PC-3 (cell line): ENCODE measurements at regions not wholly inside any gene's neighbourhood (a gene's known extent, or its start where the extent isn't known, plus 50 kb on each side); places are given as distances from the start of the nearest gene placed in this dataset.

Source experiments
- ATAC-seq: fragments of 200-7000 bp; cut with Tn5 transposase; 2 replicates; pipeline ENCODE4 v1.9.1; 2020; ENCODE audit warnings: mild to moderate bottlenecking, moderate library complexity
- BruUV-seq: library from RNA; stranded (reverse); fragments of 400-500 nt; replicated peaks from 2 replicates; lab custom pipeline; 2021; lab: Mats Ljungman, UMichigan
- CTCF ChIA-PET: fragments of 300-600 bp; sonication (Branson Sonifier 250); formaldehyde crosslinking; loops from one replicate; lab custom pipeline; 2022; ENCODE audit warnings: antibody characterized with exemption; lab: Charles Lee
- POLR2A ChIA-PET: fragments of 300-600 bp; sonication (Branson Sonifier 250); formaldehyde crosslinking; loops from one replicate; lab custom pipeline; 2022; ENCODE audit warnings: antibody characterized with exemption; ENCODE audit not compliant: unreplicated experiment; lab: Charles Lee
- DNase-seq: peaks from one replicate; pipeline ENCODE4 v3.0.0-alpha.2; 2015
- H2AFZ ChIP-seq: fragments of 300-600 bp; sonication (generic); 2 replicates; pipeline ENCODE4 v1.6.0; 2016; ENCODE audit warnings: antibody characterized with exemption, low read length
- H3F3A ChIP-seq: fragments of 300-600 bp; sonication (generic); one replicate; pipeline ENCODE4 v1.6.0; 2017; ENCODE audit warnings: antibody characterized with exemption, low read length, control low read depth, mild to moderate bottlenecking; ENCODE audit not compliant: unreplicated experiment
- H3K27ac ChIP-seq: fragments of 300-600 bp; sonication (generic); 2 replicates; pipeline ENCODE4 v1.5.1; 2016; ENCODE audit warnings: mild to moderate bottlenecking, low read length
- H3K27me3 ChIP-seq: fragments of 300-600 bp; sonication (generic); 2 replicates; pipeline ENCODE4 v1.6.1; 2016; ENCODE audit warnings: low read length, mixed read lengths
- H3K36me3 ChIP-seq: fragments of 300-600 bp; sonication (generic); 2 replicates; pipeline ENCODE4 v1.6.1; 2016; ENCODE audit warnings: low read depth, mixed run types, low read length, mixed read lengths
- H3K4me1 ChIP-seq: fragments of 300-600 bp; sonication (generic); 2 replicates; pipeline ENCODE4 v1.5.1; 2016; ENCODE audit warnings: low read length; ENCODE audit not compliant: insufficient read depth
- H3K4me2 ChIP-seq: fragments of 300-600 bp; sonication (generic); 2 replicates; pipeline ENCODE4 v1.6.0; 2016; ENCODE audit warnings: low read length
- H3K4me3 ChIP-seq: fragments of 300-600 bp; sonication (generic); 2 replicates; pipeline ENCODE4 v1.5.1; 2016; ENCODE audit warnings: mild to moderate bottlenecking, low read length, mixed read lengths
- H3K79me2 ChIP-seq: fragments of 300-600 bp; sonication (generic); 2 replicates; pipeline ENCODE4 v1.6.1; 2017; ENCODE audit warnings: low read length, mixed read lengths
- H3K9ac ChIP-seq: fragments of 300-600 bp; sonication (generic); 2 replicates; pipeline ENCODE4 v1.6.0; 2016; ENCODE audit warnings: mild to moderate bottlenecking, low read length
- H3K9me2 ChIP-seq: fragments of 300-600 bp; sonication (generic); replicated peaks from 2 replicates; pipeline ENCODE4 v1.6.1; 2016; ENCODE audit warnings: mixed run types, low read length, mixed read lengths
- H3K9me3 ChIP-seq: fragments of 300-600 bp; sonication (generic); 2 replicates; pipeline ENCODE4 v1.6.1; 2016; ENCODE audit warnings: low read length, mixed read lengths
- H4K20me1 ChIP-seq: fragments of 300-600 bp; sonication (generic); 2 replicates; pipeline ENCODE4 v1.6.1; 2016; ENCODE audit warnings: low read length, mixed read lengths
- CTCF ChIP-seq: fragments of 300-600 bp; sonication (generic); conservative IDR thresholded peaks from 2 replicates; pipeline ENCODE4 v1.5.1; 2017; ENCODE audit warnings: antibody characterized with exemption, low read depth, mild to moderate bottlenecking, low read length
- EZH2 ChIP-seq: fragments of 300-600 bp; sonication (generic); IDR thresholded peaks from one replicate; pipeline ENCODE4 v1.6.1; 2017; ENCODE audit warnings: antibody characterized with exemption, mild to moderate bottlenecking, low read length; ENCODE audit not compliant: unreplicated experiment
- EZH2phosphoT487 ChIP-seq: fragments of 300-600 bp; sonication (generic); IDR thresholded peaks from 2 replicates; pipeline ENCODE4 v1.6.1; 2018; ENCODE audit warnings: mild to moderate bottlenecking, antibody characterized with exemption, low read length, borderline replicate concordance
- intact Hi-C: fragments of 100-400 bp; cut with micrococcal nuclease; formaldehyde crosslinking; loops from 2 replicates; pipeline ENCODE4 v1.9.0; 2023

- no peak for DNase-seq
- no peak overlapping the region for H3K27ac ChIP-seq
- H3K27me3 ChIP-seq: no peaks in the 10 kb centered on the region
- no peak overlapping the region for H2AFZ ChIP-seq
- no peaks in the 10 kb centered on the region for H4K20me1 ChIP-seq
- POLR2A ChIA-PET: no interaction called here
- H3K79me2 ChIP-seq: no peaks in the 10 kb centered on the region
- H3K9me3 ChIP-seq: no peaks in the 10 kb centered on the region
- TF ChIP-seq EZH2 (no peak), CTCF (no peak)
- H3K4me1 ChIP-seq: no peaks in the 10 kb centered on the region
- BruUV-seq: no TSS peak
- ATAC-seq: no peak
- no peaks in the 10 kb centered on the region for H3F3A ChIP-seq
- CTCF ChIA-PET: no interaction called here
- no peaks in the 10 kb centered on the region for H3K9me2 ChIP-seq
- intact Hi-C loops: no loop called here
- H3K4me3 ChIP-seq: no peak overlapping the region
- no peak overlapping the region for H3K4me2 ChIP-seq
- H3K9ac ChIP-seq: no peak overlapping the region
- H3K36me3 ChIP-seq: no peaks in the 10 kb centered on the region
Observed at GRCh38 chr4:11201256-11201655, 227.4 kb downstream of the HS3ST1 start.

- CTCF ChIA-PET: no interaction called here
- no peak overlapping the region for H2AFZ ChIP-seq
- ATAC-seq (no peak), DNase-seq (no peak)
- POLR2A ChIA-PET: no interaction called here
- no peaks in the 10 kb centered on the region for H3K36me3 ChIP-seq
- no peak overlapping the region for H3K27ac ChIP-seq
- H4K20me1 ChIP-seq: no peaks in the 10 kb centered on the region
- H3K9ac ChIP-seq: no peak overlapping the region
- H3K4me3 ChIP-seq: no peak overlapping the region
- no peaks in the 10 kb centered on the region for H3K4me1 ChIP-seq
- no peak overlapping the region for H3K4me2 ChIP-seq
- no peaks in the 10 kb centered on the region for H3K9me3 ChIP-seq
- H3K27me3 ChIP-seq: no peaks in the 10 kb centered on the region
- H3K9me2 ChIP-seq: no peaks in the 10 kb centered on the region
- H3F3A ChIP-seq: no peaks in the 10 kb centered on the region
- no peaks in the 10 kb centered on the region for H3K79me2 ChIP-seq
- TF ChIP-seq CTCF: no peak
- no peak for TF ChIP-seq EZH2phosphoT487
- TF ChIP-seq EZH2: no peak
- BruUV-seq: no TSS peak
- intact Hi-C loops: no loop called here
Observed at GRCh38 chr4:11198516-11199305, 230.0 kb downstream of the HS3ST1 start.

- no peaks in the 10 kb centered on the region for H3K9me2 ChIP-seq
- DNase-seq: no peak
- no peaks in the 10 kb centered on the region for H3K79me2 ChIP-seq
- no peak for TF ChIP-seq CTCF
- no peak for TF ChIP-seq EZH2phosphoT487
- TF ChIP-seq EZH2: no peak
- ChIA-PET POLR2A (no interaction called here), CTCF (no interaction called here)
- no peak overlapping the region for H2AFZ ChIP-seq
- H3K27ac ChIP-seq: no peak overlapping the region
- intact Hi-C loops: no loop called here
- no peaks in the 10 kb centered on the region for H3K9me3 ChIP-seq
- no TSS peak for BruUV-seq
- no peak for ATAC-seq
- H3K36me3 ChIP-seq: no peaks in the 10 kb centered on the region
- H3K4me2 ChIP-seq: no peak overlapping the region
- 0 out of 2 replicates have a peak, but pooled peaks cover 5% of the 10 kb centered on the region for H3K27me3 ChIP-seq
- no peaks in the 10 kb centered on the region for H3K4me1 ChIP-seq
- no peak overlapping the region for H3K9ac ChIP-seq
- no peaks in the 10 kb centered on the region for H3F3A ChIP-seq
- H4K20me1 ChIP-seq: no peaks in the 10 kb centered on the region
- H3K4me3 ChIP-seq: no peak overlapping the region
Observed at GRCh38 chr4:11197631-11198341, 230.9 kb downstream of the HS3ST1 start.
